Superior temporal gyrus (tissue), 1 donor: ENCODE measurements at regions not wholly inside any gene's neighbourhood (a gene's known extent, or its start where the extent isn't known, plus 50 kb on each side); places are given as distances from the start of the nearest gene placed in this dataset.

Experiments used
- DNase-seq: peaks from one replicate; pipeline ENCODE4 v3.0.0-alpha.2; 2016; ENCODE audit errors: extremely low spot score

GRCh38 chr16:86317813-86318650 lies 192.3 kb upstream of the FOXF1 start:
- no peak for DNase-seq

- DNase-seq = no peak
Measured at GRCh38 chr16:86319585-86320236, 190.6 kb upstream of the FOXF1 start.

GRCh38 chr16:86320237-86320595 lies 190.1 kb upstream of the FOXF1 start:
- DNase-seq = no peak

- DNase-seq = no peak
Measured at GRCh38 chr16:86321491-86321890, 188.8 kb upstream of the FOXF1 start.

- no peak for DNase-seq
Measured at GRCh38 chr16:86322283-86322682, 188.0 kb upstream of the FOXF1 start.

- DNase-seq = no peak
Measured at GRCh38 chr16:86322806-86323205, 187.5 kb upstream of the FOXF1 start.

- DNase-seq = no peak
Measured at GRCh38 chr16:86324320-86324719, 186.0 kb upstream of the FOXF1 start.

GRCh38 chr16:86325360-86325759 lies 185.0 kb upstream of the FOXF1 start:
- DNase-seq = no peak

- DNase-seq = no peak
Measured at GRCh38 chr16:86325895-86326294, 184.4 kb upstream of the FOXF1 start.

GRCh38 chr16:86327321-86327720 lies 183.0 kb upstream of the FOXF1 start:
- no peak for DNase-seq

GRCh38 chr16:86330906-86331305 lies 179.4 kb upstream of the FOXF1 start:
- no peak for DNase-seq

GRCh38 chr16:86334079-86334635 lies 176.2 kb upstream of the FOXF1 start:
- no peak for DNase-seq

GRCh38 chr16:86335266-86336172 lies 174.8 kb upstream of the FOXF1 start:
- DNase-seq = no peak

- no peak for DNase-seq
Measured at GRCh38 chr16:86337138-86337537, 173.2 kb upstream of the FOXF1 start.

- DNase-seq = no peak
Measured at GRCh38 chr16:86337581-86338402, 172.5 kb upstream of the FOXF1 start.

GRCh38 chr16:86338403-86339115 lies 171.8 kb upstream of the FOXF1 start:
- DNase-seq = no peak

- no peak for DNase-seq
Measured at GRCh38 chr16:86342161-86342834, 168.0 kb upstream of the FOXF1 start.

GRCh38 chr16:86343027-86343795 lies 167.1 kb upstream of the FOXF1 start:
- DNase-seq = no peak
